ENCODE measurements at regions not wholly inside any gene's neighbourhood (a gene's known extent, or its start where the extent isn't known, plus 50 kb on each side); places are given as distances from the start of the nearest gene placed in this dataset.

DNA sequence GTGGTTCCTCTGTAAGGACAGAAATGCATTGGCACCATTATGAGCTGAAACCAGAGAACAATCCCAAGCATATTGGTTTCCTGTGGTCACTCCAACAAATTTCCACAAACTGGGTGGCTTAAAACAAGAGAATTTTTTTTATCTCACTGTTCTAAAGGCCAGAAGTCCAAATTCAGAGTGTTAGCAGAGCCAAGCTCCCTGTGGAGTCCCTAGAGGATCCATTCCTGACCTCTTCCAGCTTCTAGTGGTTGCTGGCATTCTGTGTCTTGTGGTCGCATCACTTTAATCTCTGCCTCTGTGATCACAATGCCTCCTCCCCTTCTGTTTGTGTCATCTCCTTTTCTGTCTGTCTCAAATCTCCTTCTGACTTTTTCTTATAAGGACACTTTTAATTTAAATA is 380.3 kb downstream of the NYAP2 start:
- TF ChIP-seq, protein P1, sequence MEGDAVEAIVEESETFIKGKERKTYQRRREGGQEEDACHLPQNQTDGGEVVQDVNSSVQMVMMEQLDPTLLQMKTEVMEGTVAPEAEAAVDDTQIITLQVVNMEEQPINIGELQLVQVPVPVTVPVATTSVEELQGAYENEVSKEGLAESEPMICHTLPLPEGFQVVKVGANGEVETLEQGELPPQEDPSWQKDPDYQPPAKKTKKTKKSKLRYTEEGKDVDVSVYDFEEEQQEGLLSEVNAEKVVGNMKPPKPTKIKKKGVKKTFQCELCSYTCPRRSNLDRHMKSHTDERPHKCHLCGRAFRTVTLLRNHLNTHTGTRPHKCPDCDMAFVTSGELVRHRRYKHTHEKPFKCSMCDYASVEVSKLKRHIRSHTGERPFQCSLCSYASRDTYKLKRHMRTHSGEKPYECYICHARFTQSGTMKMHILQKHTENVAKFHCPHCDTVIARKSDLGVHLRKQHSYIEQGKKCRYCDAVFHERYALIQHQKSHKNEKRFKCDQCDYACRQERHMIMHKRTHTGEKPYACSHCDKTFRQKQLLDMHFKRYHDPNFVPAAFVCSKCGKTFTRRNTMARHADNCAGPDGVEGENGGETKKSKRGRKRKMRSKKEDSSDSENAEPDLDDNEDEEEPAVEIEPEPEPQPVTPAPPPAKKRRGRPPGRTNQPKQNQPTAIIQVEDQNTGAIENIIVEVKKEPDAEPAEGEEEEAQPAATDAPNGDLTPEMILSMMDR (conservative IDR thresholded peaks at IDR 0.05; ENCODE audit: low read depth, low read length): no peak
- no peak for TF ChIP-seq EZH2 (IDR thresholded peaks at IDR 0.05; ENCODE audit: borderline replicate concordance, low read depth, low read length, poor library complexity, severe bottlenecking)

Measured in A673 (cell line).